ENCODE measurements at regions not wholly inside any gene's neighbourhood (a gene's known extent, or its start where the extent isn't known, plus 50 kb on each side); places are given as distances from the start of the nearest gene placed in this dataset.

- no peak for DNase-seq
These were observed 903.4 kb upstream of the SLC10A2 start for GRCh38 chr13:103969520-103970050.

- no peak for DNase-seq
These were observed 899.5 kb upstream of the SLC10A2 start for GRCh38 chr13:103965506-103966243.

- no peak for DNase-seq
These were observed 895.6 kb upstream of the SLC10A2 start for GRCh38 chr13:103961784-103962183.

GRCh38 chr13:103961129-103961528 lies 894.9 kb upstream of the SLC10A2 start:
- DNase-seq, result no peak

- no peak for DNase-seq
These were observed 893.8 kb upstream of the SLC10A2 start for GRCh38 chr13:103960001-103960400.

GRCh38 chr13:103958691-103959090 lies 892.5 kb upstream of the SLC10A2 start:
- DNase-seq, result no peak

GRCh38 chr13:103957939-103958338 lies 891.7 kb upstream of the SLC10A2 start:
- DNase-seq, result no peak

GRCh38 chr13:103953859-103954258 lies 887.6 kb upstream of the SLC10A2 start:
- no peak for DNase-seq

GRCh38 chr13:103952183-103952582 lies 886.0 kb upstream of the SLC10A2 start:
- DNase-seq, result no peak

- no peak for DNase-seq
These were observed 882.2 kb upstream of the SLC10A2 start for GRCh38 chr13:103948426-103948825.

GRCh38 chr13:103945836-103946235 lies 879.6 kb upstream of the SLC10A2 start:
- no peak for DNase-seq

- DNase-seq, result no peak
These were observed 875.4 kb upstream of the SLC10A2 start for GRCh38 chr13:103941506-103942140.

- DNase-seq, result no peak
These were observed 868.9 kb upstream of the SLC10A2 start for GRCh38 chr13:103935117-103935516.

- DNase-seq, result no peak
These were observed 865.7 kb upstream of the SLC10A2 start for GRCh38 chr13:103931885-103932284.

- no peak for DNase-seq
These were observed 865.2 kb upstream of the SLC10A2 start for GRCh38 chr13:103931331-103931845.

GRCh38 chr13:103926118-103926517 lies 859.9 kb upstream of the SLC10A2 start:
- no peak for DNase-seq

GRCh38 chr13:103908911-103909310 lies 842.7 kb upstream of the SLC10A2 start:
- no peak for DNase-seq

- DNase-seq, result no peak
These were observed 842.1 kb upstream of the SLC10A2 start for GRCh38 chr13:103908274-103908673.

GRCh38 chr13:103903790-103904189 lies 837.6 kb upstream of the SLC10A2 start:
- DNase-seq, result no peak

GRCh38 chr13:103898481-103898880 lies 832.3 kb upstream of the SLC10A2 start:
- no peak for DNase-seq

GRCh38 chr13:103895835-103896531 lies 829.8 kb upstream of the SLC10A2 start:
- DNase-seq, result no peak

- no peak for DNase-seq
These were observed 828.4 kb upstream of the SLC10A2 start for GRCh38 chr13:103894626-103895025.

- DNase-seq, result no peak
These were observed 818.0 kb upstream of the SLC10A2 start for GRCh38 chr13:103884101-103884723.
